ENCODE measurements at regions not wholly inside any gene's neighbourhood (a gene's known extent, or its start where the extent isn't known, plus 50 kb on each side); places are given as distances from the start of the nearest gene placed in this dataset.

- TF ChIP-seq CTCF (conservative IDR thresholded peaks at IDR 0.05; ENCODE audit: low read length) (no peak), EZH2phosphoT487 (IDR thresholded peaks at IDR 0.05; ENCODE audit: borderline replicate concordance, low read depth, low read length) (no peak)
Measured at GRCh38 chr13:86135856-86136255, 336.6 kb upstream of the SLITRK6 start.

Measured in OCI-LY7 (cell line).